Epithelial cell of proximal tubule (primary cell): ENCODE measurements at regions not wholly inside any gene's neighbourhood (a gene's known extent, or its start where the extent isn't known, plus 50 kb on each side); places are given as distances from the start of the nearest gene placed in this dataset.
A peak's percentile ranks its signal among the peaks of the same experiment; 100 is the strongest.
"Not testable (repeated sequence)": the region's sequence is repeated elsewhere in the genome, so short reads cannot be mapped to it uniquely, and the experiment has no call there.

Experiments used
- DNase-seq: peaks from one replicate; pipeline ENCODE4 v3.0.0-alpha.2; 2011; ENCODE audit warnings: low read depth
- H3K4me3 ChIP-seq: 2 replicates; pipeline ENCODE4 v1.5.1; 2011; ENCODE audit warnings: low read depth, mild to moderate bottlenecking, low read length
- TF ChIP-seq, protein P1 (sequence below): conservative IDR thresholded peaks from 2 replicates; pipeline ENCODE4 v1.5.1; 2012; ENCODE audit warnings: low read depth, mild to moderate bottlenecking, low read length

DNA sequence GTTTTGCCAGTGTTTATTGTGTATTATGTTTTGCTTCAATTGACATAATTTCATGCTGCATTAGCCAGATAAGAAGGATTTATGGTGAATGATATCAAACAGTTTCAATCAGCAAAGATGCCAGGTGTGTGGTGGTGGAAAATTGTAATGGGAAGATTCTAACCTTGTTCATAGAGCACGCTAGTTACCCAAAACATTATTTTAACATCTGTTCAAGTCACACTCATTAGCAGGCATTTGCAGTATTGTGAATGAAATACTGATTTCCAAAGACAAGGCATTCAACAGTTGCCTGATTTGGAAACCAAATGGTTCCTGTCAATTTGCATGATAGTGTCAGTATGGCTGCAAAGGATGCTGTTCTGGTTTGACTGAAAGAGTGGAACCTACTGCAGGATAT lies 129.7 kb downstream of the EPC1 start:
- no peak for DNase-seq
- TF ChIP-seq, protein P1, sequence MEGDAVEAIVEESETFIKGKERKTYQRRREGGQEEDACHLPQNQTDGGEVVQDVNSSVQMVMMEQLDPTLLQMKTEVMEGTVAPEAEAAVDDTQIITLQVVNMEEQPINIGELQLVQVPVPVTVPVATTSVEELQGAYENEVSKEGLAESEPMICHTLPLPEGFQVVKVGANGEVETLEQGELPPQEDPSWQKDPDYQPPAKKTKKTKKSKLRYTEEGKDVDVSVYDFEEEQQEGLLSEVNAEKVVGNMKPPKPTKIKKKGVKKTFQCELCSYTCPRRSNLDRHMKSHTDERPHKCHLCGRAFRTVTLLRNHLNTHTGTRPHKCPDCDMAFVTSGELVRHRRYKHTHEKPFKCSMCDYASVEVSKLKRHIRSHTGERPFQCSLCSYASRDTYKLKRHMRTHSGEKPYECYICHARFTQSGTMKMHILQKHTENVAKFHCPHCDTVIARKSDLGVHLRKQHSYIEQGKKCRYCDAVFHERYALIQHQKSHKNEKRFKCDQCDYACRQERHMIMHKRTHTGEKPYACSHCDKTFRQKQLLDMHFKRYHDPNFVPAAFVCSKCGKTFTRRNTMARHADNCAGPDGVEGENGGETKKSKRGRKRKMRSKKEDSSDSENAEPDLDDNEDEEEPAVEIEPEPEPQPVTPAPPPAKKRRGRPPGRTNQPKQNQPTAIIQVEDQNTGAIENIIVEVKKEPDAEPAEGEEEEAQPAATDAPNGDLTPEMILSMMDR, result no peak
- no peak overlapping the region for H3K4me3 ChIP-seq

DNA sequence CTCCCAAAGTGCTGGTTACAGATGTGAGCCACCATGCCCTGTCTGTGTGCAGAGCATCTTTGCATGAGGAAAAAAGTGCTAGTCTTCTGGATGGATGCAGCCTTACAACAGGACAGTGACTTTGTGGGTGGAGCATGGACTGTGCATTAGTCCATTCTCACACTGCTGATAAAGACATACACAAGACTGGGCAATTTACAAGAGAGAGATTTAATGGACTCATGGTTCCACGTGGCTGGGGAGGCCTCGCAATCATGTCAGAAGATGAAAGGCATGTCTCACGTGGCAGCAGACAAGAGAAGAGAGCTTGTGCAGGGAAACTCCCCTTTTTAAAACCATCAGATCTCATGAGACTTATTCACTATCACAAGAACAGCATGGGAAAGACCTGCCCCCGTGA lies 133.1 kb downstream of the EPC1 start:
- H3K4me3 ChIP-seq, DNase-seq: not testable (repeated sequence)

DNA sequence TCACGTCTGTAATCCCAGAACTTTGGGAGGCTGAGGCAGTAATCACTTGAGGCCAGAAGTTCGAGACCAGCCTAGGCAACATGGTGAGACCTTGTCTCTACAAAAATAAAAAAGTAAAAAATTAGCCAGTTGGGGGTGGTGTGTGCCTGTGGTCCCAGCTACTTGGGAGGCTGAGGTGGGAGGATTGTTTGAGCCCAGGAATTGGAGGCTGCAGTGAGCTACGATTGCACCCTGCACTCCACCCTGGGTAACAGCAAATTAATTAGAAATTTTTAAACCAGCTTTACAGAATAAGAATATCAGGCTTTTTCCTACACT lies 136.0 kb downstream of the EPC1 start:
- H3K4me3 ChIP-seq, result no peak overlapping the region
- TF ChIP-seq, protein P1, result no peak
- DNase-seq, result no peak

DNA sequence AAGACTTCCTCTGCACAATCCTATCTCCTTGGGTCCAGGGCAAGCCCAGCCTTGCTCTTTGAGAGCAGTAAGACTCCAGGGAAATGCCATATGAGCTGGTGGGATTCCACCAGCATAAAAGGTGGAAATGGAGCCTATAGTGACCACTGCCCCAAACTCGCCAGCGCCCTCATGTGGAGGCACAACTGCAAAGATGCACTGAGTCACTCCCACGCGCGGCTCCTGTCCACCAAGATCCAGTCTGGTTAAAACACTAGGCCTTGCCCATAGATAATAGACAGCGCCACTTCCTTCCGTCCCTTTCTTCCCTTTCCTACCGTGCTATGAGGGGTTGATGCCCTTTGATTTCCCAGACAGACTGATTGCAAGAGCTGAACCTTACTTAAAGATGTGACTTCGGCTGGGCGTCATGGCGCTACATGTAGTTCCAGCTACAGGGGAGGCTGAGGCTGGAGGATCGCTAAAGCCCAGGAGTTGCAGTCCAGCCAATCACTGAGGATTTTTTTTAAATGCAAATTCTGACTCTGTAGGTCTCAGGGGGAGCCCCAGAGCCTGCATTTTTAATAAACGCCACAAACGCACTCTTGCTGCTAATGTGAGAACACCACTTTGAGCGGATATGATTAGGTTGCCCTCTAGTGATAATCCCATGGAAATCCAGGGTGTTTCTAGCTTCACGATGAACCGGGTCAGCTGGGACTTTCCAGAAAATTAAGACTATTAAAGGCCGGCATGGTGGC lies 136.5 kb downstream of the EPC1 start:
- no peak for DNase-seq
- H3K4me3 ChIP-seq, result no peak overlapping the region
- TF ChIP-seq, protein P1, result peak; percentile 61

DNA sequence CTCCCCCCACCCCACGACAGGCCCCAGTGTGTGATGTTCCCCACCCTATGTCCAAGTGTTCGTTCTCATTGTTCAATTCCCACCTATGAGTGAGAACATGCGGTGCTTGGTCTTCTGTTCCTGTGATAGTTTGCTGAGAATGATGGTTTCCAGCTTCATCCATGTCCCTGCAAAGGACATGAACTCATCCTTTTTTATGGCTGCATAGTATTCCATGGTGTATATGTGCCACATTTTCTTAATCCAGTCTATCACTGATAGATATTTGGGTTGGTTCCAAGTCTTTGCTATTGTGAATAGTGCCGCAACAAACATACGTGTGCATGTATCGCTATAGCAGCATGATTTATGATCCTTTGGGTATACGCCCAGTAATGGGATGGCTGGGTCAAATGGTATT lies 139.0 kb downstream of the EPC1 start:
- not testable (repeated sequence) for DNase-seq, H3K4me3 ChIP-seq

DNA sequence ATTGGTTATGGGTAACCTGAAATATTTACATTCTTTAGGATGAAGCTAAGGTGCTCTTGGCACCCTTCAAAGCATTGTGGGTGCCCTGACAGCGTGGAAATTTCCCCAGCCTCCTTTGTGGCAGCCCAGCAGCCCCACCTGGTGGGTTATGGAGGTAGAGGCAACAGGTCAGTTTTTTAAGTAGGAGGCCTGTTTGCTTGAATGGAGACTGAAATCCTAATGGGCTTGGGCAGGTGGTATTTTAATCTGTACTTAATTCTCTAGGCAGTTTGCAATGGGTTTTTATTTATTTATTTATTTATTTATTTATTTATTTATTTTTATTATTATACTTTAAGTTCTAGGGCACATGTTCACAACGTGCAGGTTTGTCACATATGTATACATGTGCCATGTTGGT lies 139.4 kb downstream of the EPC1 start:
- TF ChIP-seq, protein P1, result peak; percentile 83
- H3K4me3 ChIP-seq, result no peak overlapping the region
- DNase-seq, result no peak

DNA sequence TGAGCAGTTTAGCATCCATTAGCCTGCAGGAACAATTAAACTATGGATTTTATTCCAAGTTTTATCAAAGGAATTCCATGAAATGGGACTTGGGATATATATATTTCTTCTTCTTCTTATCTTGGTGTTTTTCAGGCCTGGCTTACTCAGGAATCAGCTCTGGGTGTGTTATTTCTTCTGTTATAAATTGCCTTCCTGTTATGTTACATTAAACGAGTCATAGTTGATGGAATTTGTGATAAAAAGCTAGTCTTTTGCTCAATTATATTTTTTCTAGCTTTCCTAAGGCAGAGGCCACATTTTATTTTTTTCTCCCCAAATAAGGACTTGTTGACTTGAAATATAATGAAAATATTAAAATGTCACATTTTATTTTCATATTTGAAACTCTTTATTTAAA lies 141.3 kb downstream of the EPC1 start:
- TF ChIP-seq, protein P1, result no peak
- no peak overlapping the region for H3K4me3 ChIP-seq
- DNase-seq, result no peak

DNA sequence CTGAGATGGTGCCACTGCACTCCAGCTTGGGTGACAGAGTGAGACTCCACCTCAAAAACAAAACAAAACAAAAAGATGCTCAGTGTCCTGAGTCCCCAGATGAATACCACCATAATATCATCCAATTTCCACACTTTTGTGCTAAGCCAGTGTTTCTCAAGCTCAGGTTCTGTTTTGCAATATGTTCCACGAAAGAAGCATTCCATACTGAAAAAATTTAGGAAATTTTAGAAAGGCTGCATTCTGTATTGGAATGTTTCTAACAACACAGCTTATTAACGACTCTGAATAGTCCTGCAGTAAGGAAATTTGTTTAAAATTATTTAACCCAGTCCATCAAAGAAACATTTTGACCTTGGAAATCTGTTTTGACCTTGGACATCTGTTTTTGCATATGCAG lies 142.4 kb downstream of the EPC1 start:
- TF ChIP-seq, protein P1, result no peak
- no peak for DNase-seq
- no peak overlapping the region for H3K4me3 ChIP-seq
